ENCODE measurements at regions not wholly inside any gene's neighbourhood (a gene's known extent, or its start where the extent isn't known, plus 50 kb on each side); places are given as distances from the start of the nearest gene placed in this dataset.

DNA sequence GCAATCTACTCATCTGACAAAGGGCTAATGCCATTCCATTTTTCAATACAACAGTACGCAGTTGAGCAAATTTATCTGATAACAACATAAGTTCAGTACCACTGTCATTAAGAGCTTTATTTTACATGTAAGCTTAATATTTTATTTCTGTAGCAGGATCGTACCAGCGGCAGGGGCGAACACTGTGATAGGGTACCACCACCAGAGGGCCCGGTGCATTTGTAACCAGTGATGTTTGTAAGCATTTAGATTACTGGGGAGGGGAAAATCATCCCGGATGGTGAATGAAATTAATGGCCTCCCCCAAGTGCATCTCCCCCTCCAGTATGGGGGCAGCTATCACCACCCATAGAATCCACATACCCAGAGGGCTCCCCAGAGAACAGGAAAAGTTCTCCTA is 179.0 kb downstream of the ADGRA3 start:
- DNase-seq (ENCODE audit: low spot score) = no peak

DNA sequence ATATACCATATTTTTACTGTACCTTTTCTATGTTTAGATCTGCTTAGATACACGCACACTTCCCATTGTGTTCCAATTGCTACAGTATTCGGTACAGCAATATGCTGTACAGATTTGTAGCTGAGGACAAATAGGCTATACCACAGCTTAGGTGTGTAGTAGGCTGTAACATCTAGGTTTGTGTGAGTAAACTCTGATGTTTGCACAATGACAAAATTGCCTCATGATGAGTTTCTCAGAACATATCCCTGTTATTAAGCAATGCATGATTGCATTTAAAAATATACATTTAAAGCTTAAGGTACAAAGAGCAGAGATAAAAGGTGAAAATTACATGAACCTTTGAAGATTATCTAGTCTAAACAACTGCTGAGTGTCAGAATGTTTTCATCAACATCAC is 181.7 kb downstream of the ADGRA3 start:
- no peak for DNase-seq (ENCODE audit: low spot score)

DNA sequence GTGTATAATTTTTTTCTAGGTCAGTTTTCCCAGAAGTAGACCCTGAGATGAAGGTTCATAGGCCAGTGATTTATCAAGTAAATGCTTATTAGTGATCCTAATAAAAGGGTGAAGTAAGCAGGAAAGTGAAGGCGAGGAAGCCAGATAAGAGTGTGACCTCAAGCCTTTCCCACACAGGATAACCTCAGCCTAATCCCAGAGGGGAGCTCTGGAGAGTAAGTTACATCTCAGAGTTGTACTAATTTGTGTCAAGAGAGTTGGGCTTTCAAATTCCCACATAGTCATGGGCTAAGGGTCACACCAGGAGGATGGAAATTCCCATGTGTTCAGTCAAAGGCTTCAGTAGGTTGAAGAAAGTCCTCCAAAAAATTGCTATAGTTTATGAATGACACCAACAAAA is 191.4 kb downstream of the ADGRA3 start:
- no peak for DNase-seq (ENCODE audit: low spot score)

DNA sequence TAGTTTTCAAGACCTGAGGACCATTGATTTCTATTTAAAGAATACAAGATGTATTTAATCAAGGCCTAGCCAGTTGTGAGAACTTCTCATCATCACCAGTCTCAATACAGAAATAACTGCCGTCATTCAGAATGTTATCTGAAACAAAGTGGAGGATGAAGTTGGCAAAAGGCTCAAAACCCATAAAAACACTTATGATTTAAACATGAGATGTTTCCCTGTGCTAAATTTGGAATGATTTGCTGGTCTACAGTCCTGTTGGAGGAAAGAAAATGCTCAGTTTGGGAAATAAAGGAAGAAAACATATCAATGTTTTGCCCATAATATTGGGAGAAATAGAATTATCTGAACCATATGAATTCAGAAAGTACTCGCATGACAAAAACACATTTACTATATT is 192.2 kb downstream of the ADGRA3 start:
- no peak for DNase-seq (ENCODE audit: low spot score)

DNA sequence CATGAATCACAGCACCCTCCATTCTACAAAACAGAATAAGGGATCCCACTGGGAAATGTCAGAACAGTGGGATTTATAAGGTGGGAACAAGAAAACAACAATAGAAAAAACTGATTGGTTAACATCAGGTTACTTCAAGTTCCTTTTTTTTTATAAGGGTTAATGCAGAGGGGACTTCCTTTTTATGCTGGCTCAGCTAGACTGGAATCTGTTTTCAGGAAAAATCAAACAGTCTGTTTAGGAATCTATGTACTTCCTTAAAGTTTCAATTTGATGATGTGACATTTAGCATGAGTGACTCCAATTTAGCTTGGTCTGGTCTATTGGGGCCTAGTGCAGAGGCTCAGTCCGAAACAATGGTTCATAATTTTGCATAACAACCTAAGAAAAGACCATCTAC is 192.9 kb downstream of the ADGRA3 start:
- no peak for DNase-seq (ENCODE audit: low spot score)

DNA sequence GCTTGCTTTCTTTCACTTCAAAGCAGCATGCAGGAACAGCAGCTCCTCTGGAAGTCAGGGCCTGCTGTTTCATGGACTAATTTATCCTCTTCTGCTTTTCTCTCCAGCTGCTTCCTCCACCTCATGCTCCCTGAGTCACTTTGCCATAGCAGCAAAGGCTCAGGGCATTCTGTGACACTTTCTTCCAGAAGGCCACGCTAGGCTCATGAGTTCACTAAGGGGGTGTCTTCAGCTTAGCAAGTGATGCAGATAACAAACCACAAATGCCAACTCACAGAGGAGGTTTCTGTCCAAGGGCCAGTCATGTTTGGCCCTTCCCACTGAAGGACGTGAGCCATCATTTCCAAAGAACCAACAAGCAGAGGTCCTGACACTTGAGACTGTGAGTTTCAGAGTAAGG is 200.2 kb downstream of the ADGRA3 start:
- no peak for DNase-seq (ENCODE audit: low spot score)

DNA sequence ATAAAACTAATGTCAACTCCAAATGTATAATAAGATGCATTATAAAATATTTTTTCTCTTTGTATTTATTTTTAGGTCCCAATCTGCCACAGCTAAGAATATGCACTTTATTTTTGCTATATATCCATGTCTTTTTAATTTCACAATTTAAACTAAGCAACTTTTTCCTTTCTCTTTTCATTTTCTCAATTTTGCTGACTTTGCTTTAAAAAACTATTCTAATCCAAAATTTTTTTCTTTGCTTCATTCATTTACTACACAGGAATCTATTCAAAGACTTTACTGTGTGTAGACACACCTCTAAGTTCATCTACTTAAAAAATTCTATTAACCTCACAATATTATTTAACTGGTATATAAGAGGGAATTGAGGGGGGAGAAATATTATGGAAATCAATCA is 201.9 kb downstream of the ADGRA3 start:
- DNase-seq (ENCODE audit: low spot score) = no peak

DNA sequence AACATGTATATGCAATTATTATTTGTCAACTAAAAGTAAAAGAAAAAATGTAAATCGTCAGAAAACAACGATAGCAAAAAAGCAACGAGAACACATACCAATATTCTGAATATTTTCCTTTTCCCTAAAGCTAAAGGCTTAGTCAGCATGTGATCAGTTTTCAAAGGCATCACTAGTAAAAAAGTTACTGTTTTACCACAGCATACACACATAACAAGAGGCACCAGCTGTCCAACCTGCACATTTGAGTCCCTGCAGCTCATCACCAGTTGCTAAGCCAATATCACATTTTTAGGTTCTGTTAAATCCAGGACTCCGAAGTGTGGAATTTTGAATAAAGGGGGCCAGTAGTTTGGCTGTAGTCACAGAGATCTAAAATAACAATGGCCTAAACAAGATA is 203.8 kb downstream of the ADGRA3 start:
- DNase-seq (ENCODE audit: low spot score) = no peak

DNA sequence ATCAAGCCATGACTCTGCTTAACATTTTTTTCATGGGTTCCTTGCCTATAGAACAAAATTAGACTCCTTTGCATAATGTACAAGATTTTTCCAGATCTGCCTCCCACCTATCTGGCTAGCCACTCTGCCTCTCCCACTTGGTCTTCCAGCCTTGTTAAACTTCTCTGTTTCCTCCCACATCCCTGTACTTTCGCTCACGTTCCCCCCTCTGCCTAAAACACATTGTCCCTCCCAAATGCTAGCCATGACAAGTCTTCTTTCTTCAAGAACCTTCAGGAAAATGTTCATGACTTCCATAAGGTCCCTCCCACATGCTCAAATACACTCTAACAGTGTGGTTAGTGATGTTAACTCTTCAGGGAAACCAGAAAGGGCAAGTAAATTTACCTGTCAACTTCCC is 214.6 kb downstream of the ADGRA3 start:
- no peak for DNase-seq (ENCODE audit: low spot score)

DNA sequence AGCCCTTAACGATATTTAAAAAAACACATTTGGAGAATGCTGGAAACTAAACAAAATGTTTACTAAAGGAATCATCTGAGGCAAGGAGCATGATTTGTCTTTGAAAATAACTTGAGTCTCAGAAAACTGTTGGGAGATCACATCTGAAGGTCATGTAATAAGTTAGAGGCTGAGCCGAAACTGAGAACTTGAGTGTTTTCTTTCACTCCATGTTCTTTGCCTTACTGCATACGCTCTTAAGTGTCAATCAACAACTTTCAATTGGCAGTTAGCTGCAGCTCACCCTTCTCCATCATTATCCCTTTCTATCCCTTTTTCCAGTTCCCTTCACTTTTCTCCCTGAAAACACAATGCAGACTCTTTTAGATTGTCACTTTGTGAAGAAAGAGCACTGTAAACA is 216.2 kb downstream of the ADGRA3 start:
- no peak for DNase-seq (ENCODE audit: low spot score)

DNA sequence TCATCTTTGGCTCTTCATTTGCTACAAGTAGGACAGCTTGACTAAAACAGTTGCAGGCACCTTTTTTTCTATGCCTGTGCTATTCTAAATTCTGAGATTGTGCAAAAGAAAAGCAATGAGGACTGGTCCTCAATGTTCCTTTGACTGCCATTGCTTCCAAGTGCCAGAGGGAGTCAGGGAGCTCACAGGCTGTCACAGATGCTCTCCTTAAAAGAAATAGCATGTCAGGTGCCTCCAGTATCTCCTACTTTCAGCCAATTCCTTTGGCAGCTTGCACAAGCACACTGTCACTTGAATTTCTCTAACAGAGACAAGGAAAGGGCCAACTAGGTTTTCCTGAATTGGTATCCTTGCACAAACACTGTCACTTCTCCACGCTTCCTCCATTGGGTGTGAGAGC is 228.2 kb downstream of the ADGRA3 start:
- DNase-seq (ENCODE audit: low spot score) = no peak

DNA sequence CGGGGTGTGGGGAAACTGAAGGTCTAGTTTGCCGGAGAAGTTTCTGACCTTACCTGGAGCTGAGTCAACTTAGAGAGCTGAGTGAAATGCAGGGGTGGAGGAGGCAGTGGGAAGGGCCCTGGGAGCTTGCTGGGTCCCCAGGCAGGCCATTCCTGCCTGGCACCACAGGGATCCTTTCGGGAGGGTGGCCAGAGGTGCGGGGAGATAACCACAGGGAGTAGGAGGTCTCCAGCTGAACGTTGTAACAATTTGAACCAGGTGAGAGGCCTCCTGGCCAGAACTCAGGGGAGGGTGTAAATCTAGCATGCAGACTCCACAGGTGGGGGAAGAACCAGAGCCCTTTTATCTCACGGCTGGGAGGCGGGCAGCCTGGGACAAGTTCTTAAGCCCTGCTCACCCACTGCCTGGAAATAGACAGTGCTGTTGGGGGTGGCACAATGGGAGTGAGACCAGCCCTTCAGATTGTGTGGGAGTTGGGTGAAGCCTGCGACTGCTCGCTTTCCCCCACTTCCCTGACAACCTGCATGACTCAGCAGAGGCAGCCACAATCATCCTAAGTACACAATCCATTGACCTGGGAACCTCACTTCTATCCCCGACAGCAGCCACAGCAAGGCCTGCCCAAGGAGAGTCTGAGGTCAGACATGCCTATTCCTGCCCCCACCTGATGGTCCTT is 247.4 kb downstream of the ADGRA3 start:
- DNase-seq (ENCODE audit: low spot score) = no peak

DNA sequence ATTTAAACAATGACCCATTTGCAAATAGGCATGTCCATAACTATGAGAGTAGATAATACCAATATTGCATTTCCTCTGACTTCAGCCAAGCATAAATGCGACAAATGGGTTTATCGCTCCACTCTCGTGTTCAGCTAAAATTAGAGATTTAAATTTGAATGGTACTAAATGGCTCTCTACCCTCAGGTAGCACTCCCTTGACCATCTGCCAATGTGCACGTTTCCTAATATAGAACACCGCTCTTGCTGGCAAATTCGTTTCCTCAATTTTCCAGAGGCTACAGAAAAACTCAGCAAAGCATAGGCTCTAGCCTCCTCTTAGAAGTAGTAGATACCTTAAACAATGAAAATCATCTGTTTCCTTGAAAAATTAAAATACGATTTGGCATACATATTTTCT is 251.6 kb downstream of the ADGRA3 start:
- no peak for DNase-seq (ENCODE audit: low spot score)

DNA sequence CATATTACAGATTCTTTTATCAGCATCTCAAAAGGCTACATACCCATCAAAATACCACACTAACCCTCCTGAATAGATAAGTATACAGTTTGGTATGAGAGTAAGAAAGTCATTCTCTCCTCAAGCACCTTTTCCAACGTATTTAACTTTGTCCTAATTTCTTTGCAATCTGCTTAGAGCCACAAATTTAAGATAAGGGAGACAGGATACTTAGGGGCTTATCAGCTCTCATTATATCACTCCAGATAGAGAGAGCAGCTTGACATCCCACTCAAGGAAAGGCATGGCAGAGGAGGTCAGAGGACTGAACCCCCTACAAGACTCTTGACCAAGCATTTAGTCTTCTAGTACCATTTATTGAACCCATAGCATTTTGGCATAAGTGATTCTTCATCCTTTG is 262.4 kb downstream of the ADGRA3 start:
- DNase-seq (ENCODE audit: low spot score) = peak; percentile 52

DNA sequence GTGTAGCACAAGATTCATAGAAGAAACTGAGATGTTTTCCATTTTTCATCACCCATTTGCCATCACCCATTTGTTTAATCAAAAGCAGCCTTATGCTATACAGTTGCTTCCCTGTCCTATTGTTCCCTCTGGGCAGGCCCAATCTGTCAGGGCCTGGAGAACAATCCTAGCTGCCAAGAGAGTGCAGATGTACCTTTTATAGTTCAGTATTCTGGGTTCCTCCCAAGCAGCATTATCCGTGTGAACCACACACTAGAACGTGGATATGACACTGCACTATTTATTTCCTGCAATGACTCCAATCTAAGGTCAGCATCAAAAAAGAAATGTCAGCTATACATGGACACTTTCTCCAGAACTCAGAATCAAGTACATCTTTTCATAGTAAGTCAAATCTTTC is 269.0 kb downstream of the ADGRA3 start:
- no peak for DNase-seq (ENCODE audit: low spot score)

DNA sequence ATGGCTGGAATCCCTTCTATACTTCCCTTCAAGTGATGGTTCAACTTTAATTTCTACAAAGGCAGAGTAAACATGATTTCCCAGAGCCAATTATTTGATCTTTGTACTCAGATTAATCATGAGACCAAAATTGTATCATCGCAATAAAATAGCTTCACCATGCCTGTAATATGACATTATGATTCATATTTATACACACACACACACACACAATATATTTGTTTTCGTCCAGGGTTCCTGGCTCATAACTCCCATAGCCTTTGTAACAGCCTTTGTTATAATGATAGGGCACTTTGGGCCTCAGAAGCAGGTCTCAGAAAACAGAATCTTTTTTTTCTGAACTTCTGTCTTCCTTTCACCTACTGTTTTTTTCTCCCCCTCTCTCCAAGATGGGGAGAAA is 270.6 kb downstream of the ADGRA3 start:
- DNase-seq (ENCODE audit: low spot score) = no peak

DNA sequence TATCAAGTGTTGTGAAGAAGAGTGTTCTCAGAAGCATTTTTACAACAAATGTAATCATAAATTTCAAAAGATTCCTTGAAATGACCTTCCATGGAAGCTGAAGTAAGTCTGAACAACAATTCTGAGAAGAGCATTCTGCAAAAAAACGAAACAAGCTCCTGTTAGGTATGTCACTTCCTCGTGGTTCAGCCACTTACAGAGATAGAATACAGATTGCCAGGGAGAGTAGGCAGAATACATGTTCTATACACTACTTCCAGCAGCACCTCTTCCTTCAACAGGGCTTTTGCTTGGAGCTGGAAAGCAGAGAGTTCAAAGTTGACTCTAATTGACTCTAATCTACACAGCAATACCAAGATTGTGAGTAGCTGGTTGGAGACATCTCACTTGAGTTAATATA is 274.5 kb downstream of the ADGRA3 start:
- no peak for DNase-seq (ENCODE audit: low spot score)

DNA sequence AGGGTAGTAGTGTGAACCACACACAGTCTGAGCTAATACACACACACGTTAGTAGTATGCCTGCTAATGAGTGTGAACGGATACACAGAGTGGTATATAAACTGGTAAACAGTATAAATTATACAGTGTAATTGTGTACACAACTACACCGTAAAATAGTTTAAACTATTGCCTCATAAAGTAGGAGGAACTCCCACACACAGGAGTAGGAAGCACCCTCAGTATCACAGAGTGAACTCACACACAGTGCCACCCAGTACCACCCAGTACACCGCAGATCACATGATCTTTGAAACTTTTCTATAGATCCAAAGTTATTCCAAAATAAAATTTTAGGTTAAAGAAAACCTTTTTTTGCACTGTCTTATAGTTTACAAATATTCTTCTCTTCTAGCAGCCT is 275.1 kb downstream of the ADGRA3 start:
- DNase-seq (ENCODE audit: low spot score) = no peak

DNA sequence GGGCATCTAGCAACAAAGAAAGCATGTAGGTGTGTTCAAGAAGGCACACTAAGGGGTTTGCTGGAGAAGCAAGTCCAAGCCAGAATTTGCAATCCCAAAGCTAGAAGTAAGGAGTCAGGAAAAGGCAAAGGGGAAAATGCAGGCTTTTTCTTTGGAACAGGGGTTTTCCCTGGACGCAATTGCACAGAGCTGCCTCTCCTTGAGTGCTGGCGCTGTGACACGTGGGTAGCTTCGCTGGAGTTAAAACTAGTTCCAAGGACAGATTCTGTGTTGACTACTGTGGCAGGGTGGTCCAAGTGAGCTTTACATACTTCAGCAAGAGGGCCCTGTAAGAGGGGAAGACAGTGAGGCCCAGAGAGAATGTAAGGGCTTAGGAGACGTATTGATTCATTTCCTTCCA is 277.1 kb downstream of the ADGRA3 start:
- DNase-seq (ENCODE audit: low spot score) = peak; percentile 42

DNA sequence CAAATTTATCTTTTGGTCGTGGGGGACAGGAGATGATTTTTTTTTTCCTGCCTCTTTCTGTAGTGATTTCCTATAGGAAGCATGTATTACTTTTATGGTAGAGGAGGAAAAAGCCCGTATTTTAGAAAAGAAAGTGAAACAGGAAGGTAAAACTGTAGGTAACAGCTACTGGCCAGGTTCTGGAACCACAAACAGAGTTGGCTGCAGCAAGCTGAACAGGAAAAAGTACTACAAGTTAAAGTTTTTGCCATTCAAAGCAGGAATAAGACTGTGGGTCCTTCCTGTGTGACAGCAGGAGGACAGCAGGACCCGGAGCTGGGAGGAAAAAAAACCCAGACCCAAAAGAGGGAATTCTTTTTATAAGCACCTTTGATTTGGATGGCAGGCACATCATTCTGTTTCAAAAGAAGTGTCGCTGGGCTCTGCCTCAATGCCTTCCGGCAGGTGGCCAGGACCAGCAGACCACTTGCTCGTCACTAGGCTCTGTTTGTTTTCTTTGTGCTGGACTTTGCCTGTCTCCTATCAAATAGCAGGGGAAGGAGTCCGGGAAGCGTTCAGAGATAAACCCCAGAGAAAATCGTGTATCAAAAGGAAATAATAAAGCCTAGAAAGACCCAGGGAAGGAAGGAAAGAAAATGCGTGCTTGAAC is 277.9 kb downstream of the ADGRA3 start:
- peak; percentile 29 for DNase-seq (ENCODE audit: low spot score)

DNA sequence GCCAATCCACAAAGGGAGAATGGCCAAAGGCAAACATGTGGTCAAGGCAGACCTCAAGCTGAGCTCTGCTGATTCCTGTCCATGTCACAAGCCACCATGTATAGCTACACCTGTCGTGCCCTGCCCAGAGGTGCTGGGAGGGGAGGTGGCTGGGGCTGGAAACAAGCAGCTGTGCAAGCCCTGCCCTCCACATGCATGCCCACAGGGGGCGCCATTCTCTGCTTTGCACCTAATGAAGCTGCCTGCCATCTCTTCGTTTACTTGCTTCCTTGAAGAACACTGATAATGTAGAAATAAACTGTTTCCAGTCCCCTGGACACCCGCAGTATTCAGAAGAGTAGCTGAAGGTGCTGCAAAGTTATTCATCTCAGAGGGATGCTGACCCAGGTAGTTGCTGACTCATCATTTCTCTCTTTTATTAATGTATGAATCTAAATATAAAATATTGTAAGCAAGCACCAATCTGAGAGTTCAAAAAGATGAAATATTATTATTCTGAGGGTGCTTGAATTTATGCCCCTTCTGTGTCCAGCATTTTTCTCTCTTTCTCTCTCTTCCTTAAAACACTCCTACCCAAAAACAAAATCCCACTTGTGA is 278.6 kb downstream of the ADGRA3 start:
- DNase-seq (ENCODE audit: low spot score) = peak; percentile 38

DNA sequence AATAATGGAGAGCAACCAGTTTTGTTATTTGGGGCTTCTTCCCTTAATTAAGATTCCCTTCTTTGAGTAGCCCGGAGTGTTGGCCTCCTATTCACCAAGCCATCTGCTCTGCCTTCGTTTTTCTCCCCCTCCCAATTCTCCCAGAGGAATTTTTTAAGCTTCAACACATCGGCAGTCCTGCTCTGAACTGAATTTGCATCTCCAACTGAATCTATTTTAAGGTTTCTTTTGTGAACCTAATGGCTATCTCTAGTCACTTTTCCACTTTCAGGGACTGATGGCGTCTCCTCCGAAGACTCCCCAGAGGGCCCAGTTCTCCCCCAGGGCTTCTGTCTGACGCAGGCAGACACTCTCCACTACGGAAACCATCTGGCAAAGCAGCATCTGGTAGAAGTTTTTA is 280.2 kb downstream of the ADGRA3 start:
- no peak for DNase-seq (ENCODE audit: low spot score)

DNA sequence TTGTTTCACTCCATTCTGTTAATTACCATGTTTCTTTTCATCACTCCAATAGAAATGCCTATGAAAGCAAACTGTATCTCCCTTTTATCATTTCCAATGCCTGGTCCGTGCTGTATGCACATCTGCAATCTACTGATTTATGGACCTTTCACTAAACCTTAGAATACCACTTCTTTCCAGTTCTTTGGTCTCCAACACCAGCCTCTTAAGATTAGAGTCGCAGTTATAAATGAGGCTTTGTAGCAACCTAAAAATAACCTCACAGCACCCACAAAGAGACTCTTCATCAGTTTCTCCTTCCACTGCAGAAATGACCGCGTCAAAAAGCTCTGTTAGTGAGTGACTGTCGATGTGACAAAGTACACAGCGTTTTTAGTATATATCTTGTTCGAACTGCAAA is 282.6 kb downstream of the ADGRA3 start:
- DNase-seq (ENCODE audit: low spot score) = no peak

All from SK-N-DZ (cell line).